OCI-LY7 (cell line): ENCODE measurements at regions not wholly inside any gene's neighbourhood (a gene's known extent, or its start where the extent isn't known, plus 50 kb on each side); places are given as distances from the start of the nearest gene placed in this dataset.

ENCODE experiments used
- BruUV-seq: library from RNA; stranded (reverse); fragments of 400-500 nt; replicated peaks from 2 replicates; lab custom pipeline; 2021; lab: Mats Ljungman, UMichigan
- CTCF ChIA-PET: fragments of 300-600 bp; sonication (Branson Sonifier 250); formaldehyde crosslinking; loops from one replicate; lab custom pipeline; 2022; ENCODE audit warnings: antibody characterized with exemption; ENCODE audit not compliant: unreplicated experiment; lab: Charles Lee
- POLR2A ChIA-PET: fragments of 300-600 bp; sonication (Branson Sonifier 250); formaldehyde crosslinking; loops from one replicate; lab custom pipeline; 2022; ENCODE audit warnings: antibody characterized with exemption; lab: Charles Lee
- DNase-seq: peaks from one replicate; pipeline ENCODE4 v3.0.0-alpha.2; 2015; ENCODE audit warnings: low spot score
- H2AFZ ChIP-seq: fragments of 200-600 bp; sonication (generic), shearing (Covaris generic); 2 replicates; pipeline ENCODE4 v1.6.1; 2014; ENCODE audit warnings: mild to moderate bottlenecking, antibody characterized with exemption, low read length, moderate library complexity
- H3K27ac ChIP-seq: fragments of 200-600 bp; sonication (generic); 2 replicates; pipeline ENCODE4 v1.5.1; 2014; ENCODE audit warnings: mixed run types, low read depth, mild to moderate bottlenecking, moderate library complexity, low read length, inconsistent platforms; ENCODE audit not compliant: poor library complexity, severe bottlenecking
- H3K36me3 ChIP-seq: fragments of 200-600 bp; sonication (generic); 2 replicates; pipeline ENCODE4 v1.6.1; 2014; ENCODE audit warnings: mild to moderate bottlenecking, antibody characterized with exemption, low read length, moderate library complexity, mixed read lengths; ENCODE audit not compliant: insufficient read depth
- H3K4me1 ChIP-seq: fragments of 200-600 bp; sonication (generic); 2 replicates; pipeline ENCODE4 v1.5.1; 2014; ENCODE audit warnings: mild to moderate bottlenecking, low read length; ENCODE audit not compliant: insufficient read depth, poor library complexity, severe bottlenecking
- H3K4me2 ChIP-seq: fragments of 200-600 bp; sonication (generic); 2 replicates; pipeline ENCODE4 v1.6.1; 2014; ENCODE audit warnings: mild to moderate bottlenecking, low read length
- H3K4me3 ChIP-seq: fragments of 200-600 bp; sonication (generic); 2 replicates; pipeline ENCODE4 v1.5.1; 2014; ENCODE audit warnings: mild to moderate bottlenecking, low read depth, low read length; ENCODE audit not compliant: poor library complexity, severe bottlenecking
- H3K79me2 ChIP-seq: fragments of 200-600 bp; sonication (generic); 2 replicates; pipeline ENCODE4 v1.6.1; 2016; ENCODE audit warnings: low read depth, mild to moderate bottlenecking, low read length, moderate library complexity, mixed read lengths; ENCODE audit not compliant: insufficient read depth
- H3K9me2 ChIP-seq: fragments of 200-600 bp; sonication (generic); 2 replicates; pipeline ENCODE4 v1.6.1; 2016; ENCODE audit warnings: mild to moderate bottlenecking, low read length, mixed read lengths; ENCODE audit not compliant: insufficient read depth
- H3K9me3 ChIP-seq: fragments of 200-600 bp; sonication (generic); 2 replicates; pipeline ENCODE4 v1.6.1; 2014; ENCODE audit warnings: mild to moderate bottlenecking, mixed run types, low read length, mixed read lengths
- H4K20me1 ChIP-seq: fragments of 200-600 bp; sonication (generic); 2 replicates; pipeline ENCODE4 v1.6.1; 2014; ENCODE audit warnings: mild to moderate bottlenecking, antibody characterized with exemption, low read length, moderate library complexity, mixed read lengths; ENCODE audit not compliant: insufficient read depth
- EZH2phosphoT487 ChIP-seq: fragments of 200-600 bp; sonication (generic); IDR thresholded peaks from 2 replicates; pipeline ENCODE4 v1.6.1; 2018; ENCODE audit warnings: low read depth, borderline replicate concordance, mild to moderate bottlenecking, mixed run types, antibody characterized with exemption, low read length, moderate library complexity, mixed read lengths
- intact Hi-C: fragments of 100-400 bp; cut with micrococcal nuclease; formaldehyde crosslinking; loops from one replicate; pipeline ENCODE4 v1.10.0; 2022; ENCODE audit not compliant: unreplicated experiment
- TF ChIP-seq, protein P1 (sequence below): fragments of 200-600 bp; sonication (generic); conservative IDR thresholded peaks from 2 replicates; pipeline ENCODE4 v1.5.1; 2014; ENCODE audit warnings: mild to moderate bottlenecking, antibody characterized with exemption, low read length, moderate library complexity, mixed read lengths

DNA sequence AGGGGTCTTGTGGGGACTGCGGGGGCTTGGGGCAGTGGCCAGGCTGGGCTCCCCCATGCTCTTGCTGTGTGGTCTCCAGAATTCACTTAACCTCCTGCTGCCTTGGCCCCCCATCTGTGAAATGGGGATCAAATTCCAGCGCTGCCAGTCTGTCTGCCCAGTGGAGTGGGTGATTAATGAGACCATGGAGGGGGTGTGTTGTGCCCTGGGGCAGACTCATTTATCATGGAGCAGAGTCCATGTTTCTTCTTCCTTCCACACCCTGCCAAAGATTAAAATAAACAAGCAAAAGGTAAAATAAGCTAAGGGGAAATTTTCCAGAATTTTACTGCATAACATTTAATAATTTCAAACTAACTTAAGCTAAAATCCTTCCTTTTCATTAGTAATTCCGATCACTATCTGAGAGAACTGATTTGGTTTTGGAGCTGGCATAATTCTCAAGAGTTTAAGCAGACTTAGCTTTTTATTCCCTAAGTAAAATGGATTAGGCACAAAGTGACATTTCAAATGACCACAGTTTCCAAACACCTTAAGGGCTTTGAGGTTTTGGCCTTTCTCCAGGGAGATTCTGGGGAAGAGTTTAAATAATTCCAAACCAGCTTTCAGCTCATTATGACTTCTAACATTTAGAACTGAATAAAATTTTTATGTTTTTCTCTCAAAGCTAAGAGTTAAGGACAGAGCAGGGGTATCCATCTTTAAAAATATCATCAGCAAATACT is 211.9 kb downstream of the CXCL12 start:
- H2AFZ ChIP-seq, result no peak overlapping the region
- ChIA-PET CTCF (no interaction called here), POLR2A (no interaction called here)
- no peaks in the 10 kb centered on the region for H3K36me3 ChIP-seq
- no peaks in the 10 kb centered on the region for H3K4me1 ChIP-seq
- H3K27ac ChIP-seq, result no peak overlapping the region
- H3K9me3 ChIP-seq, result no peaks in the 10 kb centered on the region
- H4K20me1 ChIP-seq, result no peaks in the 10 kb centered on the region
- TF ChIP-seq, protein P1, sequence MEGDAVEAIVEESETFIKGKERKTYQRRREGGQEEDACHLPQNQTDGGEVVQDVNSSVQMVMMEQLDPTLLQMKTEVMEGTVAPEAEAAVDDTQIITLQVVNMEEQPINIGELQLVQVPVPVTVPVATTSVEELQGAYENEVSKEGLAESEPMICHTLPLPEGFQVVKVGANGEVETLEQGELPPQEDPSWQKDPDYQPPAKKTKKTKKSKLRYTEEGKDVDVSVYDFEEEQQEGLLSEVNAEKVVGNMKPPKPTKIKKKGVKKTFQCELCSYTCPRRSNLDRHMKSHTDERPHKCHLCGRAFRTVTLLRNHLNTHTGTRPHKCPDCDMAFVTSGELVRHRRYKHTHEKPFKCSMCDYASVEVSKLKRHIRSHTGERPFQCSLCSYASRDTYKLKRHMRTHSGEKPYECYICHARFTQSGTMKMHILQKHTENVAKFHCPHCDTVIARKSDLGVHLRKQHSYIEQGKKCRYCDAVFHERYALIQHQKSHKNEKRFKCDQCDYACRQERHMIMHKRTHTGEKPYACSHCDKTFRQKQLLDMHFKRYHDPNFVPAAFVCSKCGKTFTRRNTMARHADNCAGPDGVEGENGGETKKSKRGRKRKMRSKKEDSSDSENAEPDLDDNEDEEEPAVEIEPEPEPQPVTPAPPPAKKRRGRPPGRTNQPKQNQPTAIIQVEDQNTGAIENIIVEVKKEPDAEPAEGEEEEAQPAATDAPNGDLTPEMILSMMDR, result no peak
- TF ChIP-seq EZH2phosphoT487, result no peak
- H3K4me3 ChIP-seq, result no peak overlapping the region
- BruUV-seq, result no TSS peak
- no peak overlapping the region for H3K4me2 ChIP-seq
- H3K79me2 ChIP-seq, result no peaks in the 10 kb centered on the region
- no peaks in the 10 kb centered on the region; the same call in 1 of the 2 replicates for H3K9me2 ChIP-seq
- intact Hi-C loops, result no loop called here
- DNase-seq, result no peak

- H3K27ac ChIP-seq, result no peak overlapping the region
- no peak overlapping the region for H3K4me2 ChIP-seq
- BruUV-seq, result no TSS peak
- no peak overlapping the region for H3K4me3 ChIP-seq
- no peaks in the 10 kb centered on the region for H3K79me2 ChIP-seq
- TF ChIP-seq, protein P1, result no peak
- no peak for TF ChIP-seq EZH2phosphoT487
- DNase-seq, result no peak
- no peaks in the 10 kb centered on the region; the same call in 1 of the 2 replicates for H3K9me2 ChIP-seq
- H3K4me1 ChIP-seq, result no peaks in the 10 kb centered on the region
- POLR2A ChIA-PET, result no interaction called here
- no peaks in the 10 kb centered on the region for H4K20me1 ChIP-seq
- CTCF ChIA-PET, result no interaction called here
- H3K9me3 ChIP-seq, result no peaks in the 10 kb centered on the region
- no peak overlapping the region for H2AFZ ChIP-seq
- H3K36me3 ChIP-seq, result no peaks in the 10 kb centered on the region
- intact Hi-C loops, result no loop called here
Measured at GRCh38 chr10:44171765-44172164, 213.1 kb downstream of the CXCL12 start.

- no peaks in the 10 kb centered on the region for H3K4me1 ChIP-seq
- POLR2A ChIA-PET, result interaction anchor here (0.7 kb wide), 2 partner anchors 39 to 368 kb away, joined by 3 read pairs; no protein-coding TSS in a partner anchor
- no peak overlapping the region for H2AFZ ChIP-seq
- no peaks in the 10 kb centered on the region for H4K20me1 ChIP-seq
- no peaks in the 10 kb centered on the region; the same call in 1 of the 2 replicates for H3K9me2 ChIP-seq
- no peak overlapping the region for H3K27ac ChIP-seq
- no peaks in the 10 kb centered on the region for H3K79me2 ChIP-seq
- CTCF ChIA-PET, result no interaction called here
- H3K36me3 ChIP-seq, result no peaks in the 10 kb centered on the region
- BruUV-seq, result no TSS peak
- H3K4me3 ChIP-seq, result no peak overlapping the region
- H3K9me3 ChIP-seq, result no peaks in the 10 kb centered on the region
- intact Hi-C loops, result no loop called here
- no peak for DNase-seq
- no peak overlapping the region for H3K4me2 ChIP-seq
- TF ChIP-seq, protein P1, result no peak
- no peak for TF ChIP-seq EZH2phosphoT487
Measured at GRCh38 chr10:44168478-44168877, 216.4 kb downstream of the CXCL12 start.
